ENCODE measurements at regions not wholly inside any gene's neighbourhood (a gene's known extent, or its start where the extent isn't known, plus 50 kb on each side); places are given as distances from the start of the nearest gene placed in this dataset.

DNA sequence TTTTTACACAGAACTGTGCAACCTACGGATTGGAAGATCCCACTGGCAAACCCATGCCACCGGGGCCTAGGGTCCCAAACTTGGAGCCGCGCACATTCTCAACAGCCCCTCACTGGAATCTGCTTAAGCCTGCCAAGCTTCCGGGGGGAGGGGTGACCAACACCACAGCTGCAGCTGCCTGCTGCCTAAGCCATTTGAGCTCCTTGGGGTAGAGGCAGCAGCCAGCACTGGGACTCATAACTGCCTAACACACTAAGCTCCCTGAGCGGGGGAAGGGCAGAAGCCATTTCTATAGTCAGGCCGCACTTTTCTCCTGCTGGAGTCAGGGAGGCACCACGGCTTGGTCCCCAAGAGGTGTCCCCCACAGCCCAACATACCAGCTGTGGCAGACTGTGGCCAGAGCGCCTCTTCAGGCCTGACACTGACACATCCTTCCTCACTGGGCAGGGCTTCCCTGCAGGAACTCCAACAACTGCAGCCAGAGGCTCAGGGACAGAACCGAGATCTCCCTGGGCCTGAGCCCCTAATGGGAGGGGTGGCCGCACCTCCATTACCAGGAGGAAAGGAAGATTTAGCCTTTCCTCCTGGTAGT lies 270.3 kb upstream of the ECI2 start:
- no peak overlapping the region for H3K4me3 ChIP-seq (replicated peaks in 1 of 2; ENCODE audit: low read depth in 2 of 2, low read length in 2 of 2)
- DNase-seq (ENCODE audit: low read depth in 2 of 2) = no peak
- TF ChIP-seq, protein P1, sequence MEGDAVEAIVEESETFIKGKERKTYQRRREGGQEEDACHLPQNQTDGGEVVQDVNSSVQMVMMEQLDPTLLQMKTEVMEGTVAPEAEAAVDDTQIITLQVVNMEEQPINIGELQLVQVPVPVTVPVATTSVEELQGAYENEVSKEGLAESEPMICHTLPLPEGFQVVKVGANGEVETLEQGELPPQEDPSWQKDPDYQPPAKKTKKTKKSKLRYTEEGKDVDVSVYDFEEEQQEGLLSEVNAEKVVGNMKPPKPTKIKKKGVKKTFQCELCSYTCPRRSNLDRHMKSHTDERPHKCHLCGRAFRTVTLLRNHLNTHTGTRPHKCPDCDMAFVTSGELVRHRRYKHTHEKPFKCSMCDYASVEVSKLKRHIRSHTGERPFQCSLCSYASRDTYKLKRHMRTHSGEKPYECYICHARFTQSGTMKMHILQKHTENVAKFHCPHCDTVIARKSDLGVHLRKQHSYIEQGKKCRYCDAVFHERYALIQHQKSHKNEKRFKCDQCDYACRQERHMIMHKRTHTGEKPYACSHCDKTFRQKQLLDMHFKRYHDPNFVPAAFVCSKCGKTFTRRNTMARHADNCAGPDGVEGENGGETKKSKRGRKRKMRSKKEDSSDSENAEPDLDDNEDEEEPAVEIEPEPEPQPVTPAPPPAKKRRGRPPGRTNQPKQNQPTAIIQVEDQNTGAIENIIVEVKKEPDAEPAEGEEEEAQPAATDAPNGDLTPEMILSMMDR (IDR thresholded peaks at IDR 0.05; ENCODE audit: low read depth, low read length) = no peak

DNA sequence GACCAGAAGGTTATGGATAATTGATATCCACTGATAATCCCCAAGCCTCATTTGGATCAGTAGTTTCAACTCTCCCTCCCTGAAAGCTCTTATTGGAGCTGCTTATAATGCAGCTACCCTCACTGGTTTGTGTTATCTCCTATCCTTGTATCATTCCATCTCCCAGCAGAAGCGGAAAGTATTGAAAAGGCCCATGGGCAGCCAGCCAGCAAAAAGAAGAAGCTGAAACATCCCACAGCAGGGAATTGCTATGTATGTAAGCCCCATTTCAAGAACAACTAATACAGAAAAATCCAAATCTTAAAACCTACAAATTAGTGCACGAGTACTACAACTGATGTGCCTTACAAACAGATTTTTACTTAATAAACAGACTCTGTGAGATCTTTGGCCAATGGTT lies 269.0 kb upstream of the ECI2 start:
- H3K4me3 ChIP-seq (replicated peaks in 1 of 2; ENCODE audit: low read depth in 2 of 2, low read length in 2 of 2) = no peak overlapping the region
- DNase-seq (ENCODE audit: low read depth in 2 of 2) = no peak
- TF ChIP-seq, protein P1 (IDR thresholded peaks at IDR 0.05; ENCODE audit: low read depth, low read length) = no peak

- no peak overlapping the region for H3K4me3 ChIP-seq (replicated peaks in 1 of 2; ENCODE audit: low read depth in 2 of 2, low read length in 2 of 2)
- peak; percentile 48 to 50 for DNase-seq (ENCODE audit: low read depth in 2 of 2)
These were observed 268.5 kb upstream of the ECI2 start for GRCh38 chr6:4403828-4404227.

GRCh38 chr6:4403023-4403752 lies 267.8 kb upstream of the ECI2 start:
- no peak for DNase-seq (ENCODE audit: low read depth in 2 of 2)
- no peak overlapping the region for H3K4me3 ChIP-seq (replicated peaks in 1 of 2; ENCODE audit: low read depth in 2 of 2, low read length in 2 of 2)
- TF ChIP-seq, protein P1 (IDR thresholded peaks at IDR 0.05; ENCODE audit: low read depth, low read length) = no peak

More at GRCh38 chr6:4403828-4404227, 268.5 kb upstream of the ECI2 start:
- TF ChIP-seq, protein P1 (IDR thresholded peaks at IDR 0.05; ENCODE audit: low read depth, low read length) = no peak

GRCh38 chr6:4402477-4402976 lies 267.2 kb upstream of the ECI2 start:
- DNase-seq (ENCODE audit: low read depth in 2 of 2) = peak; percentile 88 to 92
- TF ChIP-seq, protein P1 (IDR thresholded peaks at IDR 0.05; ENCODE audit: low read depth, low read length) = no peak
- no peak overlapping the region for H3K4me3 ChIP-seq (replicated peaks in 1 of 2; ENCODE audit: low read depth in 2 of 2, low read length in 2 of 2)

GRCh38 chr6:4401408-4402368 lies 266.3 kb upstream of the ECI2 start:
- no peak overlapping the region for H3K4me3 ChIP-seq (replicated peaks in 1 of 2; ENCODE audit: low read depth in 2 of 2, low read length in 2 of 2)
- DNase-seq (ENCODE audit: low read depth in 2 of 2) = peak; percentile 51 to 83
- TF ChIP-seq, protein P1 (IDR thresholded peaks at IDR 0.05; ENCODE audit: low read depth, low read length) = no peak
